ENCODE measurements at regions not wholly inside any gene's neighbourhood (a gene's known extent, or its start where the extent isn't known, plus 50 kb on each side); places are given as distances from the start of the nearest gene placed in this dataset.
"Not testable (repeated sequence)": the region's sequence is repeated elsewhere in the genome, so short reads cannot be mapped to it uniquely, and the experiment has no call there.

DNA sequence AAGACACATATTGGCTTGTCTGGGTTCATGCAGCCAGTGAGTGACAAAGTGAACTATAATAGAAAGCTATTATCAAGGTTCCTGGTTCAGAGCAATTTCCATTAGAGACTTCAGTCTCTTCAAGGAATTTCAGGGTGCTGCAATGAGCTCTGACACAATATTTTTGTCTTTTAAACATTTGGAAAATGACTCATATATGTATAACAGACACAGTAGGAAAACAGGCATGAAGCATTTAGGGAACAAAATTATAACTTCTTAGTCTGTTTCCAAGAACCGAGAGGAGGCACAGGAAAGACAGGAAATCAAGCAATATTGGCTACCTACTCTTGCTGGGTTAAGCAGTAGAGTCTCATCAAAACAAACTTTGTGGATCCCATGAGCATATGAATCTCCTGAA, 170.4 kb downstream of the PTPRC start:
- no peak for DNase-seq (ENCODE audit: low read depth in 2 of 2)

DNA sequence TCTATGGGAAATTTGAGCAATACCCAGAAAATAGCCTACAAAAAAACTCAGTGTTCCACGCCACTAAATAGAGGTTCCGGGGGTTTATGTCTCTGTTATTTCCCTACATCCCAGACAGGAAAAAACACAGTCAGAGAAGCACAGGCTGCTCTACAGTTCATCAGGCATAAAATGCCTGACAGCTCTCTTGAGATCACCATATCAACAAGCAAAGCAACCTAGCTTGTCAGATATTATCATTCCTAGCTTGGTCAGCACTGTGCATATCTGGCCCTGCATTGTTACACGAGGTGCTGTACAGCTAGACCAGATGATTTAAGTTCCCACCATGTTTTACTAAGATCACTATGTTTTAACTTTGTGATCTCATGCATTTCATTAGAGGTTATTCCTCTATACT, 172.6 kb downstream of the PTPRC start:
- DNase-seq (ENCODE audit: low read depth in 2 of 2) = no peak

DNA sequence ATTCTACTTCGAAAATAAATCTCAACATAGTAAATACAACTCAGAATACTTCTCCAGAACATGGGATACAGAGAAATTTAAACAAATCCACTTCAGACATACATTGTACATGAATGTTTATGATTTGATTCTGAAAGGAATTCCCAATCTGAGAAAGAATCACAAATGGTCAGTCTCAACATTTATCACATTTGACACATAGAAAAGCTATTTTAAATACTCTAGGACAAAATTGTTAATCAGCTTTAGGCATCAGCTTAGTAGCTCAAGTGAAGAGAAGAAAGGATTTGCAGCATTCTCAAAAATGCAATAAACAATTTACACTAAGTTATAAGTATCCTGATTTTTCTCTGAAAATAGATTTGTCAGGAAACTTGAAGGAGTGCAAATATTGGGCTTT, 184.8 kb downstream of the PTPRC start:
- no peak for DNase-seq (ENCODE audit: low read depth in 2 of 2)

DNA sequence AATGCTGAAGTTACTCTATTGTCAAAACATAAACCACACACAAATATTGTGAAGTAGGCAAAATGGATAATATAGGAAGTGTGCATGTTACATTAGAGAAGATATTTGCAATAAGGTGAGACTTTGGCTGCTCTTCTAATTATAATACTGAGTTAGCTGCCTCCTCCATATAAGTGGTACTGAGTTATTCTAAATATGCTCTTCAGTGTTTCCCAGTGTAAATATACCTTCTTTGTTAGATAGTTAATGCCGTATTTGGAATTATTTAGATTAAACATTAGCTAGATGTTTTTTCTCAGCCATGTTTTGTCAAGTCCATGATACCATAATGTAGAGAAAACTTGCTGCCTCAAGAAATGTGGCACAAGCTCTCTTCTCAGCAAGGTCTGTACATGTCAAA, 186.4 kb downstream of the PTPRC start:
- DNase-seq (ENCODE audit: low read depth in 2 of 2) = no peak

DNA sequence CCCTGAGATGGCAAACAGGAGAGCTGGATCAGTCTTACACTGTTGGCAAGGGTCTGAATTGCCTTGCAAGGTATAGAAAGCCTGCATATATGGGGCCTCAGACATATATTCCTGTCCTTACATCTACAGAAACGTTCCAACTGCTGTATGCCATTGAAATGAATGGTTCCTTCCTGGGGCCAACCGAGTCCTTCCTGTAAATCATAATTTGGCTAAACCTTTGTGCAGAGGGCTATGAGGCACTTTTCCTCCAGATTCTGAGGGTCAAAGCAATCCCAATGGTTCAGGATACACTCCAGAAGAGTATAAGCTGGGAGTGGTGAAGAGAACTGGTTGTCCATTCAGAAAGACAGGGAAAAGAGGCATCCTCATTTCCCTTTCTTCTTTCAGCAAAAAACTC, 190.5 kb downstream of the PTPRC start:
- DNase-seq (ENCODE audit: low read depth in 2 of 2) = no peak

DNA sequence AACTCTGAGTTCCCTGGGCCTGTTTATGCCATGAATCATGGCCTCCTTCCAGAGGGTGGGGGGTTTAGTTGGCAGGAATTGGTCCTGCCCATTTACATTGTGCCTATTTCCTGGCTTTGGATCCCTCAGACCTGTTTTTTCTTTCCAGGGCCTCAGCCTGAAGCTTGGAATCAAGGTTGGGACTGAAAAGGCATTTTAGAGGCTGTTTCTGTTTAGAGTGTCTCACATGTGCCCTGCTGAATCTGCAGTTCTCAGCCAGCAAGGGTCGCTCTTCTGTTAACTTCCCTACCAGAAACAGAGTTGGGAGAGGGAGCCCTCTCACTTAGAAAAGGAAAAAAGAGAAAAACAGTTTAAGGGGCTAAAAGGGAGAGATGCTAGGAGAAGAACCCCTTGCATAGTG, 191.1 kb downstream of the PTPRC start:
- DNase-seq (ENCODE audit: low read depth in 2 of 2) = no peak

DNA sequence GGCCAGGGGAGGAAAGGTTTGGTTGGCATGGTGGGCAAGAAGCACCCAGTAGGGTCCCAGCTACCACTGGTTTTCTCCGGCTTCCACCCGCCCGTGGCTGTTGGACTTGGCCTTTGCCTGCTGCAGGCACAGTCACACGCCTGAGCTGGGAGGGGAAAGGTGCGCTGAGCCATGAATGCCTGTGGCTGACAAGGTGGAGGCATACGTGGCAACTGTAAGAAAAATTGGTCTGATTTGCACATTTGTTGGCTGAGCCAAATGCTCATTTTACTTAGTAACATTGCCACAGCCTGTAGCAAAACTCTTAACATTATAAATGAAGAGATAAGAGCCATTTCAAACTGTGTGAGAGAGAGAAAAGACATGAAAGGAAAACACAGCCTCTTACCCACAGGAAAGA, 191.6 kb downstream of the PTPRC start:
- DNase-seq (ENCODE audit: low read depth in 2 of 2) = no peak

DNA sequence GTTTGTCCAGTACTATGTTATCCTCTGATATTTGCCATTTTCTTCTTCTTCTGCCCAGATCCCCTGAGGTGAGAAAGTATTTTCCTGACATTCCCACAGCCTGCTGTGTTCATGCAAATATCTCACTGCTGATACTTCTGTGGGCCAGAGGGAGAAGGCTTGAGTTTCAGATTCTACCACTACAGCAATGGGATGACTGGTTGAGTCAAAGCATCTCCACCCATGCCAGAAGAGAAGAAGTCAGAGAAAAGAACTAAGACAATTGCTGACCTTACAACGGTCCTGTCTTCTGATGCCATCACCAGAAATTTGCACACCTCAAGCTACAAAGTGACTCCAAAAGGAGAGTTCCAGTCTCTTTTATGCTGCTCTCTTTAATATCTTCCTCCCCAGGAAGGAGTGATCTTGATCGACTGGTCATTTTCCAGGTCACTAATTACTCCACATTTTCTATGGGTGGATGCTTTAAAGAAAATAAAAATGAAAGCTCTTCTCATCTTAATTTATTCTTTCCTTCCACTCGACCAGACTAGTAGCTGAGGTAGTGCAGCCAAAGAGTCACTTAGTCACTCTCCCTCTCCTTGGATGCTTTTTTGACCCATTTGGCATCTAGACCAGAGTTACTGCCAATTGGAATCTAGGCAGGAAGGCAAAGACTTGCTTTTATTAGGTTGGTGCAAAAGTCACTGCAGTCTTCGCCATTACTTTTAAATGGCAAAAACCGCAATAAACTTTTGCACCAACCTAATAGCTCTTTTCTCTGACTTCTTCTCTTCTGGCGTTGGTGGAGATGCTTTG, 195.1 kb downstream of the PTPRC start:
- DNase-seq (ENCODE audit: low read depth in 2 of 2) = no peak

DNA sequence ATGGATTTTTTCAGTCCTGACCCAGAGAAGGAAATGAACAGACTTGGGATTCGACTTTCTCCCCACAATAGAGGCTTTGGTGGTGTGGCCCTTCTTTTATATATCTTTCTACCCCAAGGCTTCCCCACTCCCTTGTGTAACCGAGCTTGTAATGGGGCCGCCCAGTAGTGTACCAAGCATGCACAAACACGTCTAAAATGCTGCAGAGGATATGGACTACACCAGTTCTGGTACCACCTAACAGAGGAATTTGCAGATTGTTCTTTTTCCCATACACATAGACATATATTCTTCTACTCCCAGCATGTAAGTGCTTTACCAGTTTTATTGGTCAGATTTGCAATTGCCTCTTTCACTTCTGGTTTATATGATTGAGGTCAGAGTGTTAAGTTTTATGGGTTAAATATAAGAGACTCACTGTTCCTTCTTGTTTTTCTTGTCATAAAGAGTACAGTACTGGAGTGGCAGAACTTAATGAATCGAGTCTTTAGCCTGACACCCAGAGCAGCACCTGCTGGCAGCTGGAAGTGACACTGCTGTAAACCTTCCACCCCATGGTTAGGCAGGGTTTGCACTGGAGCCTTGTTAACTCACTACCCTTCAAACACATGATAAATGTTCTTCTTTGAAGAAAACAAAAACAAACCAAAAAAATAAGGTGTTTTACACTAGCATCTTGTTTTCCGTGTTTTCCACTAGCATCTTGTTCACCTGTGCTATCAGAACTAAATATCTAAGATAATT, 198.6 kb downstream of the PTPRC start:
- no peak for DNase-seq (ENCODE audit: low read depth in 2 of 2)

DNA sequence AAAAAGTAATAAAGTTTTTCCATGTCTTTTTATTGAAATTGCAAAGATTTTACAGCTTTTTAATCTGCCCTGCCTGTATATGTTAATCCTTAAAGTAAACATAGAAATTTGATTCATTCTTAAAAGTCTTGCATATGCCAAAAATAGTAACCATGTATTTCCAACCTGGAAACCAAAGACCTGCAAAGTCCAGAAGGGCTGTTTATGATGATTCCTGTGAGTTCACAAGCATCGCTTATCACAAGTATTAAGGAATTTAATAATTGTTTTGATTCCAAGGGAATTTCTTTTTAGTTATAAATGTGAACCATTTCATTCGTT, 199.1 kb downstream of the PTPRC start:
- no peak for DNase-seq (ENCODE audit: low read depth in 2 of 2)

DNA sequence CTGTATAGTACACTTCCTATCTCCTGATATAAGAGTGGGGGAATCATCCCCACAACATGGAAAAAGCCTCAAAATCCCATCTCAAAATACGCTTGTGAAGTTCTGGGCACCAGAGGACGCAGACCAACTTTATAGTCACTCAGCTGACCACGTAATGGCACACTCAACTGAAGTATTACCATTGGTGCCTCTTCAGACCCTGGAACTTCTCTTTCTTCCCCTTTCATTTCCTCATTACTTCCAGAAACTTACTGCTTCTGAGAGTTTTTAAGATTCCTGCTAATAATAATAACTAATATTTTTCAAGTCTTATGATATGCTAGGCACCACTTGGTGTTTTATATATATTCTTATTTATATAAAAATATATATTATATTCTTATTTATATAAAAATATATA, 202.6 kb downstream of the PTPRC start:
- no peak for DNase-seq (ENCODE audit: low read depth in 2 of 2)

DNA sequence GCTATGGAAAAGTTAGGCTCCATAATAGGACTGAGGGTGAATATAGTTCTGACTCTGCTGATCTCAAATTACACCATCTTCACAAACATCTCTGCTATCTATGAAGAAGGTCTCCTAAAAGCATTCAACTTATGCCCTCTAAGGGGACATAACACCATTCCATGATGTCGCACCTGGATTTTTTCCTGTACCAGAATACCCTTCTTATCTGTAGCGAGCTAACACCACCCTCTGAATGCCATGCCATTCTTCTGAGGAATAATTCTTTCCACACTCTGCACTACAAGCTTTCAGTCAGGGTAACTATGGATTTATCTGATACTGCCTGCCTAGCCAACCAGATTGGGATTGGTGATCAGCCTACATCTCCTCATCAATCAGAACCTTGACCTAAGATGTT, 203.8 kb downstream of the PTPRC start:
- DNase-seq (ENCODE audit: low read depth in 2 of 2) = no peak

DNA sequence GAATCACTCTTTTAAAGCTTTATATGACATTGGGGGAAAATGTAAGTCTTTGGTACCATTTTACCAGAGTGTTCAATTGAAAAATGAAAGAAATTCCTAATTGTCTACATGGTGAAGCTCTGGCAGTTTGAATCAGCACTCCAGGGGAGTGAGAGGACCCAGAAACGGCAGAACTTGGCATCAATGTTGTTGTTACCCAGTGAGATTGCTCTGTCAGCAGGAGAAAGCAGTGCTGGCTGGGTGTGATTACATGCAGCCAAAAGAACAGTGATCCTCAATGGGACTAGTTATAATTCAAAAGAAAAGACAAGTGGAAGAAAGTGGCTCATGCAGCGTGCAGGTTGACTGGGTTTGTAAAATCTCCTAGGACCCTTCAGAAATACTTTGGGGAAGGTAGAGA, 206.4 kb downstream of the PTPRC start:
- DNase-seq (ENCODE audit: low read depth in 2 of 2) = no peak

DNA sequence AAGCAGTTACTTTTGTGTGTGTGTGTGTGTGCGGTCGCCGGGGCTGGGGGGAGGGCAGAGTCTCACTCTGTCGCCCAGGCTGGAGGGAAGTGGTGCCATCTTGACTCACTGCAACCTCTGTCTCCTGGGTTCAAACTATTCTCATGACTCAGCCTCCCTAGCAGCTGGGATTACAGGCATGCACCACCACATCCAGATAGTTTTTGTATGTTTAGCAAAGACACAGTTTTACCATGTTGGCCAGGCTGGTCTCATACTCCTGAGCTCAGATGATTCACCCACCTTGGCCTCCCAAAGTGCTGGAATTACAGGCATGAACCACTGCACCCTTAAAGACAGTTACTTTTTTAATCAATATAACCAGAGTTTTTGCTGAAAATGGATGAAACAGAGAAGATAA, 207.0 kb downstream of the PTPRC start:
- no peak for DNase-seq (ENCODE audit: low read depth in 2 of 2)

DNA sequence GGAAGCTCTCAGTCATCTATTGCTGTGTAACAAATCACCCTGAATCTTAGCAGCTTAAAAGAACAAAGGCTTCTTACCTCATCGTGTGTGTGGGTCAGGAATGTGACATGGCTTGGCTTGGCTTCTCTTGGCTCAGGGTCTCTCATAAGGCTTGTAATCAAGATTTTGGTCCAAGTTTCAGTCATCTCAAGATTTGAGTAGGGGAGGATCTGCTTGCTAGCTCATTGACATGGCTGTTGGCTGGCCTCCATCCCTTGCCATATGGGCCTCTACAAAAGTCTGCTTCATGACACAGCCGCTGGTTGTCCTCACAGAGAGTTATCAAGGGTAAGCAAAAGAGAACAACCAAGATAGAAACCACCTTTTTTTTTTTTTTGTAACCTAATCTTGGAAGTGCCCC, 207.7 kb downstream of the PTPRC start:
- no peak for DNase-seq (ENCODE audit: low read depth in 2 of 2)

DNA sequence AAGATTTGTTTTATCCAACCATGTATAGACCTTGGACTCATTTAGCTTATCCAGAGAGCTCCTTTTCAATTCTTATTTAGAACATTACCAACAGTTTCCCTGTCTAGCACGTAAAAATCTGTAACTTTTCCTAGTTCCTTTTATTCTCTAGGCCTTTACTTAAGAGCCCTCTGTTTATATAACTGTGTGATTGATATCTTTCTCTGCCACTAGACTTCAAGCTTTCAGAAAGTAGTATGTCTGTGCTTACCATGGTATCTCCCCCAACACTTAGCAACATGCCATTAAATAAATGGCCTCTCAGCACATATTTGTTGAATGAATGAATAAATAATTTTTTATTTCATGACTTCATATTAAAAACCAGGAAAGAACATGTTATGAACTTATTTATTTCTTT, 209.4 kb downstream of the PTPRC start:
- no peak for DNase-seq (ENCODE audit: low read depth in 2 of 2)

DNA sequence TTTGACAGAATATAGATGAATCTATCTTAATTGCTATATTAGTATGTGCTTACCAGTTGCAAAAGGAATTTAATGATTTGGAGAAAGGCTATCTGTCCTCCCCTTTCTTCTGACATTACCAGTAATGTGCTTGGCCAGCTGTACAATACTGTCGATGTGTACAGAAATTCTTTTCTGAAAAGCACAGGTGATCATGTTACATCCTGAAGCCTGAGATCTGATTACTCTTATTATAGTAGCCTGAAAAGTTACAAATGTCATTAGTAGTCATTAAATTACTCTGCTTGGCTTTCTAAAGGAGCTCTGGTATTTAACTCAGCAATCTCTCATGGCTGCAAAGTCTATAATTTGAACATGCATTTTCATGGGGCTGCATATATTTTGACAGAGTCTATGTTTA, 209.8 kb downstream of the PTPRC start:
- no peak for DNase-seq (ENCODE audit: low read depth in 2 of 2)

DNA sequence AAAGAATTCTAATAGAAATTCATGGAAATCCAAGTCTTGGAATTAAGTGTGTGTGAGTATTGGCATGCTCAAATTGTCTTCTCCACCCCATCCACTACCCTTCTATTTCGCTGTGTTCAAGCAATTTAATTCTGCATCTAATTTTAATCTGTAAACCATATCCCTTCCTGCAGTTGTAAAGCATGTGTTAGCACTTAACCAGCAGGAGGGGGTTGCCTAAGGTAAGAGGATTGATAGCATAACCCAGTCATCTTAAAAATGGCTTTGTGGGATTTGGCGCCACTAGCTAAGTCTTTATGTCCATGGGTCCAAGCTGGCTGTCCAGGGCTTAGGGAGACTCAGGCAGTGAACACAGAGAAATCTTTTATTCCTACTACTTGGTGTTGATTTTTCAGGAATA, 210.3 kb downstream of the PTPRC start:
- DNase-seq (ENCODE audit: low read depth in 2 of 2) = no peak

DNA sequence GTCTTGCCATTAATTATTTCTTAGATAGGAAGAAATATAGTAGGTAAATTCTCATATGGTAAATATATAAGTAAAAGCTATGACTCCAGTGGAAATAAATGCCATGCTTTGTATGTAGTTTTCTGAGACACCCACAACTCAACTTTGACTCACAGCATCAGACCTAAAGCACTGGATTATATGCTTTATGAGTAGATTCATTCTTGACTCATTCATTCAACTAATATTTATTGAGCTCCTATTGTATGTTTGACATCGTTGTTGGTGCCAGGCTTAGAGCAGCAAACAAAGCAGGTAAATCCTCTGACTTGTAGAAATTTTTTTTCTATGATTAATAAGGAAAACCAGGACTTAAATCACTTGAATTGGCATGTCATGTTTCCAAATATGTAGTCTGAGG, 211.4 kb downstream of the PTPRC start:
- no peak for DNase-seq (ENCODE audit: low read depth in 2 of 2)

DNA sequence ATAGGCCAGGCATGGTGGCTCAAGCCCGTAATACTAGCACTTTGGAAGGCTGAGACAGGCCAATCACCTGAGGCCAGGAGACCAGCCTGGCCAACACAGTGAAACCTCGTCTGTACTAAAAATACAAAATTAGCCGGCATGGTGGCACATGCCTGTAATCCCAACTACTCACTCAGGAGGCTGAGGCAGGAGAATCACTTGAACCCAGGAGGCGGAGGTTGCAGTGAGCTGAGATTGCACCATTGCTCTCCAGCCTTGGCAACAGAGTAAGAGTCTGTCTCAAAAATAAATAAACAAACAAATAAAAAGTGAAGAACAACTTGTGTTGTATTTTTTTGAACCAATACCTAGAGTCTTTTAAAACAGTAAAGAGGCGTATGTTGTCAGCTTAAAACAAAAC, 212.1 kb downstream of the PTPRC start:
- DNase-seq (ENCODE audit: low read depth in 2 of 2) = not testable (repeated sequence)

DNA sequence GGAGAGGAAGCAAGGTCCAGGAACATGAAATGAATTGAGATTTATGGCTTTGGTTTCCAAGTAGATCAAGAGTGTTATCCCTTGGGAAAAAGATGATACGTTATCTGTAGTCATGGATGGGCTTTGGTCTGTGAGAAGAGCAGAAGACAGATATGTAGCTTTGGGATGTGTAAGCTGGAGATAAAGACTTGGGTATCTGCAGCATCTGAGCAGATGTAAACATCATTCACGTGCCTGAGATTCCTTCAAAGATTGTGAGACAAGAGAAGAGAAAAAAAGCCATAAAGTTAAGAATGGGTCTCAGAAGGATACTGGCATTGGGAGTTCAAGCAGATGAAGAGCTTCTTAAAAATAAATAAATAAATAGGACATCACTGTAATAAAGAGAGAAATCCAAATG, 217.8 kb downstream of the PTPRC start:
- DNase-seq (ENCODE audit: low read depth in 2 of 2) = no peak

DNA sequence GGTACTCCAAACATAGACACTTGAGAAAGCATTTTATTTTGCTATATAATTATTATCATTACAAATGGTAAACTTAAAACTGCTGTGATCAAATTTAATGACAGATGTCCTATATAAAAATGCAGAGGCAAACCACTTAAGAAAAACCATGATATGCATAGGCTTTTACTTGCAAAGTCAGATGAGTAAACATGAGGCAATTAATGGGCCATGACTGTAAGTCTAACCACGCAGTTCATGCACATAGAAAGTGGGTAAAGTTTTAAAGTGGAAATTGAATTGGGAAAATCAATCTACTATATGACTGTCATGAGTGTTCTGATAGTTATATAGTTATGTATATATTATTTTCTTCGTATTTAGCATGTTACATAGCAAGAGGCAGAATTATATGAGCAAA, 219.2 kb downstream of the PTPRC start:
- no peak for DNase-seq (ENCODE audit: low read depth in 2 of 2)

DNA sequence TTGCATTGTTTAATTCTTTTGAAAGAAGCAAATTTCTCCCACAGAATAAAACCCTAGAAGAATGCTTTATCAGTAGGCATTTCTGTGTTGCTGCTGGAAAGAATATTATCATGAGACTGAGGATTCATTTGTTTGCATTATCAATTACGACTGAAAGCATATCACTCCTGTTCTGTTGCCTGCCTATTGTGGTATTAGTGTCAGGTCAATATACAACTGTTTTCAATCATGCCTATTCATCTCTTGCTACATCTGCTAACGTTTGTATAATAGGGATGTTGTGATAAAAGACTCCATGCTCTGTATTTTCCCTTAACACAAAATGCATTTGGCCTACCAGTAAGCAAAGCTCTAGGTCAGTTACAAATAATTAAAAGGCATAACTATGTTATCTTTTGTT, 221.5 kb downstream of the PTPRC start:
- no peak for DNase-seq (ENCODE audit: low read depth in 2 of 2)

DNA sequence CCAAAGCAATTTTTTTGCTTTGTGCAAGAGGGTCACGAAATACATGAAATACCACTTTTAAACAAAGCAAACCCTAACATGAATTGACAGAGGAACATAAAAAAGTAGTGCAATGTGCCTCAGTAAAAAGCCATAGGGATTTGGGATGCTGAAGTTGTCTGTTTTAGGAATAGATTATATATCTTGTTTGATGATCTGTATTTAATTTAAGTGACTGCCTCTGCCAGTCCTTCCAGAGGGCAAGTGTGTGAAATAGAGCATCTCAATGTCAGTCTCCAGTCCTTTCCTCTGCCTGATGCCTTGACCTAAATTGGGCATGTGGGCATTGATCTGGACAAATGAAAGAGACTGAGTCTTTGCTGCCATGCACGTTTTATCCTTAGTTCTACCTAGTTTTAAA, 222.8 kb downstream of the PTPRC start:
- no peak for DNase-seq (ENCODE audit: low read depth in 2 of 2)
